CD4-positive, alpha-beta T cell treated with Interleukin-4 for 4 hours (primary cell): ENCODE measurements at regions not wholly inside any gene's neighbourhood (a gene's known extent, or its start where the extent isn't known, plus 50 kb on each side); places are given as distances from the start of the nearest gene placed in this dataset.

Experiments
- DNase-seq: peaks from one replicate; pipeline ENCODE4 v3.0.0-alpha.2; 2020

- DNase-seq, result no peak
Observed at GRCh38 chr3:31254483-31254882, 278.2 kb upstream of the STT3B start.

GRCh38 chr3:31255007-31255581, 277.6 kb upstream of the STT3B start:
- no peak for DNase-seq

- DNase-seq, result no peak
Observed at GRCh38 chr3:31262201-31262600, 270.5 kb upstream of the STT3B start.

- DNase-seq, result no peak
Observed at GRCh38 chr3:31263897-31264296, 268.8 kb upstream of the STT3B start.

GRCh38 chr3:31265646-31266428, 266.9 kb upstream of the STT3B start:
- DNase-seq, result no peak

GRCh38 chr3:31268868-31269267, 263.9 kb upstream of the STT3B start:
- DNase-seq, result no peak

GRCh38 chr3:31270010-31270409, 262.7 kb upstream of the STT3B start:
- DNase-seq, result no peak

GRCh38 chr3:31274326-31275024, 258.2 kb upstream of the STT3B start:
- no peak for DNase-seq

- no peak for DNase-seq
Observed at GRCh38 chr3:31275038-31275572, 257.6 kb upstream of the STT3B start.

- DNase-seq, result no peak
Observed at GRCh38 chr3:31275583-31275982, 257.1 kb upstream of the STT3B start.

- DNase-seq, result no peak
Observed at GRCh38 chr3:31277582-31277981, 255.1 kb upstream of the STT3B start.

- no peak for DNase-seq
Observed at GRCh38 chr3:31278532-31278931, 254.2 kb upstream of the STT3B start.

- DNase-seq, result no peak
Observed at GRCh38 chr3:31284776-31285175, 247.9 kb upstream of the STT3B start.

- no peak for DNase-seq
Observed at GRCh38 chr3:31285833-31286486, 246.8 kb upstream of the STT3B start.

GRCh38 chr3:31288224-31288623, 244.5 kb upstream of the STT3B start:
- DNase-seq, result no peak

GRCh38 chr3:31288641-31289100, 244.1 kb upstream of the STT3B start:
- DNase-seq, result peak; percentile 18

GRCh38 chr3:31289584-31289983, 243.1 kb upstream of the STT3B start:
- DNase-seq, result no peak

GRCh38 chr3:31290046-31290445, 242.7 kb upstream of the STT3B start:
- DNase-seq, result no peak

GRCh38 chr3:31291818-31292217, 240.9 kb upstream of the STT3B start:
- no peak for DNase-seq

GRCh38 chr3:31294430-31295149, 238.1 kb upstream of the STT3B start:
- no peak for DNase-seq

GRCh38 chr3:31295150-31295765, 237.5 kb upstream of the STT3B start:
- DNase-seq, result no peak

- DNase-seq, result no peak
Observed at GRCh38 chr3:31297726-31298298, 234.9 kb upstream of the STT3B start.
